SU-DHL-6 (cell line): ENCODE measurements at regions not wholly inside any gene's neighbourhood (a gene's known extent, or its start where the extent isn't known, plus 50 kb on each side); places are given as distances from the start of the nearest gene placed in this dataset.

Experiments used
- CTCF ChIP-seq: fragments of 200-600 bp; sonication (generic); IDR thresholded peaks from one replicate; pipeline ENCODE4 v1.5.1; 2017; ENCODE audit warnings: antibody characterized with exemption, mild to moderate bottlenecking, low read length, moderate library complexity; ENCODE audit not compliant: insufficient read depth, poor library complexity, severe bottlenecking
- EZH2phosphoT487 ChIP-seq: fragments of 200-600 bp; sonication (generic), shearing (Covaris generic); conservative IDR thresholded peaks from 2 replicates; pipeline ENCODE4 v1.6.1; 2018; ENCODE audit warnings: mild to moderate bottlenecking, antibody characterized with exemption, low read length, moderate library complexity, mixed read lengths

GRCh38 chr3:40901298-40901697, 298.0 kb upstream of the CTNNB1 start:
- no peak for TF ChIP-seq CTCF
- no peak for TF ChIP-seq EZH2phosphoT487
